ENCODE measurements at regions not wholly inside any gene's neighbourhood (a gene's known extent, or its start where the extent isn't known, plus 50 kb on each side); places are given as distances from the start of the nearest gene placed in this dataset.
A peak's percentile ranks its signal among the peaks of the same experiment; 100 is the strongest.

GRCh38 chr7:145082366-145083161 is 246.7 kb upstream of the TPK1 start:
- DNase-seq, result peak; percentile 92

GRCh38 chr7:145065473-145065872 is 229.6 kb upstream of the TPK1 start:
- DNase-seq, result no peak

GRCh38 chr7:145064114-145064513 is 228.3 kb upstream of the TPK1 start:
- no peak for DNase-seq

GRCh38 chr7:145053781-145054180 is 217.9 kb upstream of the TPK1 start:
- no peak for DNase-seq

- no peak for DNase-seq
These were observed 214.6 kb upstream of the TPK1 start for GRCh38 chr7:145050415-145050814.

- peak; percentile 35 for DNase-seq
These were observed 201.0 kb upstream of the TPK1 start for GRCh38 chr7:145036604-145037405.

- DNase-seq, result no peak
These were observed 195.3 kb upstream of the TPK1 start for GRCh38 chr7:145031162-145031561.

- no peak for DNase-seq
These were observed 194.9 kb upstream of the TPK1 start for GRCh38 chr7:145030754-145031153.

- DNase-seq, result no peak
These were observed 184.6 kb upstream of the TPK1 start for GRCh38 chr7:145020454-145020853.

- DNase-seq, result peak; percentile 17
These were observed 180.2 kb upstream of the TPK1 start for GRCh38 chr7:145016068-145016467.

GRCh38 chr7:145009876-145010275 is 174.0 kb upstream of the TPK1 start:
- no peak for DNase-seq

- DNase-seq, result no peak
These were observed 169.7 kb upstream of the TPK1 start for GRCh38 chr7:145005601-145006000.

GRCh38 chr7:144997512-144997911 is 161.7 kb upstream of the TPK1 start:
- DNase-seq, result no peak

- DNase-seq, result no peak
These were observed 159.6 kb upstream of the TPK1 start for GRCh38 chr7:144995495-144995894.

GRCh38 chr7:144991041-144991440 is 155.2 kb upstream of the TPK1 start:
- DNase-seq, result no peak

- DNase-seq, result no peak
These were observed 151.8 kb upstream of the TPK1 start for GRCh38 chr7:144987686-144988085.

GRCh38 chr7:144982133-144982532 is 146.3 kb upstream of the TPK1 start:
- no peak for DNase-seq

- DNase-seq, result no peak
These were observed 140.0 kb upstream of the TPK1 start for GRCh38 chr7:144975882-144976281.

- no peak for DNase-seq
These were observed 133.9 kb upstream of the TPK1 start for GRCh38 chr7:144969787-144970186.

GRCh38 chr7:144960763-144961162 is 124.9 kb upstream of the TPK1 start:
- DNase-seq, result no peak

GRCh38 chr7:144957998-144958397 is 122.1 kb upstream of the TPK1 start:
- no peak for DNase-seq

- no peak for DNase-seq
These were observed 119.6 kb upstream of the TPK1 start for GRCh38 chr7:144955422-144955821.

GRCh38 chr7:144941127-144941526 is 105.3 kb upstream of the TPK1 start:
- DNase-seq, result no peak

- no peak for DNase-seq
These were observed 101.3 kb upstream of the TPK1 start for GRCh38 chr7:144937199-144937598.
